NCI-H524 (cell line): ENCODE measurements at regions not wholly inside any gene's neighbourhood (a gene's known extent, or its start where the extent isn't known, plus 50 kb on each side); places are given as distances from the start of the nearest gene placed in this dataset.
A peak's percentile ranks its signal among the peaks of the same experiment; 100 is the strongest.
"Not testable (repeated sequence)": the region's sequence is repeated elsewhere in the genome, so short reads cannot be mapped to it uniquely, and the experiment has no call there.

Experiments
- DNase-seq, 2 experiments: peaks; one replicate each; lab custom pipeline; 2025; lab: John Stamatoyannopoulos, UW

GRCh38 chr2:39930175-39930917 is 151.3 kb upstream of the THUMPD2 start:
- no peak for DNase-seq

GRCh38 chr2:39929531-39929930 is 150.5 kb upstream of the THUMPD2 start:
- DNase-seq, result no peak

GRCh38 chr2:39925312-39925711 is 146.3 kb upstream of the THUMPD2 start:
- DNase-seq, result no peak

- no peak for DNase-seq
These were observed 144.4 kb upstream of the THUMPD2 start for GRCh38 chr2:39923455-39923854.

DNA sequence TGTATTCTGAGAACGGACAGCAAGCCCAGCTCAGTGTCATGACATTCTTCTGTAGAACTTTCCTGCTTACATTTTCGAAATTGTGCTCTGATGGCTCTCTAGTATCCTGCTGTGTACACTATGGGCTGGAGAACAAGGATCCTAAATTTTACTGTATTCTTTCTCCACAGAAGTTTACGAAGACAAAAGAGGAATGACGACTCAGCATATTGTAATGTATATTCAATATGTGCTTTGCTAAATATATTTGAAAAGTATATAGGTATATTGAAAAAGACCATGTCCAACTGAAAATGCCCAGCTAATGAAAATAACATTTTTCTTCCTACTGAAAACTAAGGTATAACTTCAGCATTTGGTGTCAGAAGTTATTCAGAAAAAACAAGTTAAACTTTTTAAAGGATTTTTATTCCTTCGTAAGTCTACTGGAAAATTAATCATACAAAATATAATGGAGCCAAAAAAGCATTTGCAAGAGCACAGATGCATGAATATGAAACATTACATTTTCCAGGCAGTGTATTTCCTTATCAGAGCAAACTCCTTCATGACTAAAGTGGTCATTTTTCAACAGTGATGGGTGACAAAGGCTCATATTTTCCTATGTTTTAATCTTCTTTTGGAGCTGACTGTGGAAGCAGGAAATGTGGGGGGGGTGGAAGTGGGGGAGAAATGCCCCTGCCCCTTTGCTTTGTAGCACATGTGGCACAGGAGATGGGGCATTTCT is 143.8 kb upstream of the THUMPD2 start:
- no peak for DNase-seq

GRCh38 chr2:39920307-39920801 is 141.3 kb upstream of the THUMPD2 start:
- DNase-seq, result no peak

- DNase-seq, result no peak
These were observed 140.7 kb upstream of the THUMPD2 start for GRCh38 chr2:39919511-39920306.

GRCh38 chr2:39918886-39919285 is 139.8 kb upstream of the THUMPD2 start:
- DNase-seq, result no peak

DNA sequence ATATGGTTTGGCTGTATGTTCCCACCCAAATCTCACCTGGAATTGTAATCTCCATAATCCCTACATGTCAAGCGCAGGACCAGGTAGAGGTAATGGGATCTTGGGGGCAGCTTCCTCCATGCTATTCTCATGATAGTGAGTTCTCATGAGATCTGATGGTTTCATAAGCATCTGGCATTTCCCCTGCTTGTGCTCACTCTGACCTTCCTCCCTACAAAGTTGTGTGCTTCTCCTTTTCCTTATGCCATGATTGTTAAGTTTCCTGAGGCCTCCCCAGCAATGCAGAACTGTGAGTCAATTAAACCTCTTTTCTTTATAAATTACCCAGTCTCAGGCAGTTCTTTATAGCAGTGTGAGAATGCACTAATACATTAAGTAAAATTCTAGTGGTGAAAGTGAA is 138.3 kb upstream of the THUMPD2 start:
- DNase-seq, result not testable (repeated sequence)

- no peak for DNase-seq
These were observed 135.9 kb upstream of the THUMPD2 start for GRCh38 chr2:39914949-39915348.

GRCh38 chr2:39913648-39914461 is 134.8 kb upstream of the THUMPD2 start:
- DNase-seq, result peak; percentile 44 to 63

DNA sequence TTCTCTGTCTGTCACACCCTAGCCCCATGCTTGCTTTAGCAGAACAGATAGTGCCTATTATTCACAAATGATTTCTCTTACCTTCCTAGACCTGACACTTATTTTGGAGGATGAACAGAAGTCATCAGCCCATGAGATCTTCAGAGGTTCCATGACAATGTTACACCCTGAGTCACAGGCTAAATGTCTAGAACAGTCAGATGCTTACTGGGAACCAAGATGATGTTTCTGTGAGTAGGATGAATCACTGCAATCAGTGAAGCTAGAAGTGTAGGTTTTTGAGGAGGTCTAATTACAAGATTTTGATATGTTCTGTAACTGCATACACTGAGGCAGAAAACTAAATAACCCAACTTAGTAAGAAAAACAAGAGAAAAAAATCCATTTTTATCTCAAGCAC is 123.0 kb upstream of the THUMPD2 start:
- DNase-seq, result no peak

- DNase-seq, result no peak
These were observed 119.9 kb upstream of the THUMPD2 start for GRCh38 chr2:39898934-39899333.

DNA sequence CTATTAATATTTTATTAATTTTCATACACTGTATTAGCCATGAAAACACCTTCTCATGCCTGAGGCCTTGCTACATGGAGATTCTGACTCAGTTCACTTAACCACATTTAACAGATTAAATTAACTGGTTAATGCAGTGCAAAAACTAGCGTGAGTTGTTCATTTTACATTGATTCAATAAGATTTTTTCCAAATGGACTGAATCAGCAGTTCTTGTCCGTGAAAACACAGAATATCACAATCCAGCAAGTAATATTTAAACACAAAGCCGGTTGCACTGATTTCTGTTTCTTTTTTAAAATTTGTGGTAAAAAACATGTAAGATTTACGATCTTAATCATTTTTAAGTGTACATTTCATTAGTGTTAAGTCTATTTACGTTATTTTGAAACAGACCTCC is 118.2 kb upstream of the THUMPD2 start:
- DNase-seq, result no peak

GRCh38 chr2:39894082-39894481 is 115.0 kb upstream of the THUMPD2 start:
- no peak for DNase-seq

GRCh38 chr2:39893616-39894015 is 114.6 kb upstream of the THUMPD2 start:
- DNase-seq, result no peak

GRCh38 chr2:39881948-39882347 is 102.9 kb upstream of the THUMPD2 start:
- no peak for DNase-seq

DNA sequence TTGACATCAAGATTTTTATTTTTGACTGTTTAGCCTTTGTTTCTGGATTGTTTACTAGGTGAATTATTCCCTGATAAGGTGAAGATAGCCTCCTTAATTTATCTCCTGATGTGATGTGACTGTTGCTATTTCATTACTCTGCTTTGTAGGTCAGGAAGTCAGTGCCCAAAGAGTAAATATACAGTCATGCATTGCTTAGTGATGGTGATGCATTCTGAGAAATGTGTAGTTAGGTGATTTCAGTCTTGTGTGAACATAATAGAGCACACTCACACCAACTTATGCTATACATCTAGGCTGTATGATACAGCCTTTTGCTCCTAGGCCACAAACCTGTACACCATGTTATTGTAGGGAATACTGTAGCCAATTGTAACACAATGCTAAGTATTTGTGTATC is 102.4 kb upstream of the THUMPD2 start:
- DNase-seq, result no peak

- not testable (repeated sequence) for DNase-seq
These were observed 99.9 kb upstream of the THUMPD2 start for GRCh38 chr2:39879001-39879400.

DNA sequence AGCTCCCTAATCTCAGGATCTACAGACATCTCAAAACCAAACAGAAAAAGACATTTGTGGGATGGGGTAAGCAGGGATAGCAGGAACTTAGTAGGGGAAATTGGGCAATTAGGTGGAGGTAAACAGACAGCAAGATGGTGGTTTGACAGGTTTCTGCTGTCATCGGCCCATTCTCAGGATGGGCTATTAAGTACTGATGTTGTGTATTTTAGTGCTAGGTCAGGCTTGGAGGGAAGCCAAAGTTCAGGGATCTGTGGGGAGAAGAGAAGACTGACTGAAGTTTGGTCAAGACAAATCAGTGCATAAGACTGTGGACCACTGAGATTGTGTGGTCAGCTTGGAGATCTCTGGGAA is 96.8 kb upstream of the THUMPD2 start:
- DNase-seq, result no peak

DNA sequence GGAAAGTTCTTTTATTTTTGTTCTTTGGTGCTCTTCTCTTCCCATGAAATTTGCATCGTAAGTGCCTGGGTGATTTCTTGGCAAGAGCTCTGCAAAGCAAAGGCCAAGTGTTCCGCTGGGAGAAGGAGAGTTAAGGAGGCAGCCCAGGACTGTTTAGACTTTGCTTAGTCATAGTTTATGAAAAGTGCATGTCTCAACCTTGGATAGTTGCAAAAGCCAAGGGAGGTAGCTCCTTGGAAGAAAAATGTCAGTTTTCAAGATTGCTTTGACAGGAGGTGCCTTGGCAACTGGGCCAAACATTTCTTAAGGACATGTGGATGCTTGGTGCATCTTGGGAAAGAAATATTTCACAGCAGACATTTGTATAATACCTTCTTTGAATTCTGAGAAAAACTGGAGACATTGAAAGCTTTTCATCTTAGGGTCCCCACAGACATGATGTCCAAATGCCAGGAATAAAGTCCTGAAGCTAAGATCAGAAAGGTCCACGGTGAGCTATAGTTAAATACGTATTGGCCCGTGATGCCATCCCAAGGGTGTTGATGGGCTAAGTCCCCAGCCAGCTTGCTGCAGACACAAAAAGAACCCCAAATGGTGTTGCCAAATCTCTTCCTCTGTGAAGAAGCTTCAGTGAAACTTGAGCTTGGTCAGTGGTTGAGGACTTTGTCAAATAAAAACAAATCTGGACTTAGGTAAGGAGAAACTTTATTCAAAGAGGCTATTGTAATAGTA is 96.3 kb upstream of the THUMPD2 start:
- no peak for DNase-seq
